ENCODE measurements at regions not wholly inside any gene's neighbourhood (a gene's known extent, or its start where the extent isn't known, plus 50 kb on each side); places are given as distances from the start of the nearest gene placed in this dataset.

- Histone ChIP-seq H3K27ac (no peak overlapping the region), H3K4me1 (peaks cover 0 to 17% (median 0%) of the 10 kb centered on the region in 12 donors), H3K9me3 (no peaks in the 10 kb centered on the region), H3K4me3 (no peak overlapping the region), H3K36me3 (no peaks in the 10 kb centered on the region), H3K27me3 (no peaks in the 10 kb centered on the region)
- no peak for ATAC-seq
- WGBS, 4 donors, result 22 to 50% (median 31%) methylated on average over 4 of the region's 4 CpGs; no CpG with 5 or more reads in 1 of the 4 donors
- no peak for DNase-seq
- no peak for TF ChIP-seq POLR2A (IDR thresholded peaks at IDR 0.05)
- TF ChIP-seq CTCF (IDR thresholded peaks at IDR 0.05), result no peak
- intact Hi-C loops (cut with DNase I), result no loop called here
Measured at GRCh38 chr6:29884261-29884660, 56.6 kb downstream of the HLA-G start.

DNA sequence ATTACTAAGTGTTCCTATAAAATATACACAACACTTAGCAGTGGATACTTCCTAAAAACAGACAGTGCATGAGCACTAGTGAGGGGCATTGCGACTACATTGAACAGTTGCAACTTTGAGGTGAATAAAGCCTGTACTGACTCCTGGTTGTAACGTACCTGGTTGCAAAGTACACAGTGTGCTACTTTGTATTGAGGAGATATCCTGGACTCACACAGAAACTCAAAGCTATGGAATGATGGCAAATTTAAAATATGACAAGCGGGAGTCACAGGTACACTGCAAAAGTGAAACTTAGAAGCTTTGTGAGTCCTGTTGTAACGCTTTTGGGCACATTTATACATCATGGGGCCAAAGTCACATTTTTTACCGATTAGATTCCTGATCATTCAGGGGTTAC lies 55.6 kb upstream of the HLA-A start:
- Histone ChIP-seq H3K27me3 (no peaks in the 10 kb centered on the region), H3K4me3 (peak overlapping the region in 6 of 12 donors; percentile 62 to 93 (median 74)), H3K4me1 (peaks cover 0 to 17% (median 0%) of the 10 kb centered on the region in 12 donors), H3K36me3 (no peaks in the 10 kb centered on the region), H3K27ac (peak overlapping the region in 9 of 12 donors; percentile 75 to 96 (median 88)), H3K9me3 (no peaks in the 10 kb centered on the region)
- intact Hi-C loops (cut with DNase I), result loop anchor here in 6 of 10 donors (2.0 to 5.0 kb wide), 5 partner anchors 36 to 91 kb away; partner anchors contain the start of gene HLA-A (in 1 of the 6)
- DNase-seq (no peak), ATAC-seq (no peak)
- TF ChIP-seq POLR2A (IDR thresholded peaks at IDR 0.05) (no peak), CTCF (IDR thresholded peaks at IDR 0.05) (no peak)
- WGBS, 4 donors, result 74 to 90% (median 77%) methylated on average over 5 of the region's 5 CpGs; no CpG with 5 or more reads in 1 of the 4 donors

GRCh38 chr6:29887330-29887818 lies 55.0 kb upstream of the HLA-A start:
- Histone ChIP-seq H3K27me3 (no peaks in the 10 kb centered on the region), H3K4me1 (peaks cover 0 to 17% (median 0%) of the 10 kb centered on the region in 12 donors), H3K36me3 (no peaks in the 10 kb centered on the region), H3K9me3 (no peaks in the 10 kb centered on the region), H3K27ac (peak overlapping the region in 11 of 12 donors; percentile 49 to 96 (median 87)), H3K4me3 (peak overlapping the region in 11 of 12 donors; percentile 50 to 93 (median 70))
- DNase-seq (peak in 4 of 5 donors; percentile 30 to 51 (median 38)), ATAC-seq (peak; percentile 13 to 60 (median 56))
- 9 to 18% (median 15%) methylated on average over 11 to 28 of the region's 28 CpGs; no CpG with 5 or more reads in 1 of the 4 donors for WGBS, 4 donors
- intact Hi-C loops (cut with DNase I), result loop anchor here in 6 of 10 donors (2.0 to 5.0 kb wide), 5 partner anchors 35 to 90 kb away; partner anchors contain the start of gene HLA-A (in 1 of the 6)
- TF ChIP-seq POLR2A (IDR thresholded peaks at IDR 0.05), result no peak
- TF ChIP-seq CTCF (IDR thresholded peaks at IDR 0.05), result peak in 1 of 12 donors; percentile 15

Data from heart left ventricle (tissue), 16 donors.